Caco-2 (cell line): ENCODE measurements at regions not wholly inside any gene's neighbourhood (a gene's known extent, or its start where the extent isn't known, plus 50 kb on each side); places are given as distances from the start of the nearest gene placed in this dataset.

Experiments
- BruUV-seq: library from RNA; stranded (reverse); fragments of 400-500 nt; replicated peaks from 2 replicates; lab custom pipeline; 2021; lab: Mats Ljungman, UMichigan
- CTCF ChIA-PET: fragments of 300-600 bp; sonication (Branson Sonifier 250); formaldehyde crosslinking; loops from one replicate; lab custom pipeline; 2022; ENCODE audit warnings: antibody characterized with exemption; lab: Charles Lee
- POLR2A ChIA-PET: fragments of 300-600 bp; sonication (Branson Sonifier 250); formaldehyde crosslinking; loops from one replicate; lab custom pipeline; 2022; ENCODE audit warnings: antibody characterized with exemption; lab: Charles Lee
- DNase-seq, 2 experiments: peaks; one replicate each; pipeline versions ENCODE4 v3.0.0 to v3.0.0-alpha.2; 2020 to 2022
- H3K27me3 ChIP-seq: replicated peaks from 2 replicates; pipeline ENCODE4 v1.6.0; 2011; ENCODE audit warnings: low read length; ENCODE audit not compliant: control insufficient read depth, insufficient read depth
- H3K36me3 ChIP-seq: 2 replicates; pipeline ENCODE4 v1.5.1; 2011; ENCODE audit warnings: low read length; ENCODE audit not compliant: control insufficient read depth, insufficient read depth
- H3K4me1 ChIP-seq: fragments of 250-450 bp; sonication (Bioruptor Pico); 2 replicates; pipeline ENCODE4 v1.5.1; 2020; ENCODE audit warnings: mild to moderate bottlenecking
- H3K4me3 ChIP-seq: 2 replicates; pipeline ENCODE4 v1.5.1; 2011; ENCODE audit warnings: low read depth, mild to moderate bottlenecking, control low read depth, low read length
- H3K9me3 ChIP-seq: fragments of 250-450 bp; sonication (Bioruptor Pico); 2 replicates; pipeline ENCODE4 v1.5.1; 2020; ENCODE audit warnings: mild to moderate bottlenecking, moderate library complexity
- H3K27ac Mint-ChIP-seq: one replicate; pipeline ENCODE4 v1.8.0; 2022; ENCODE audit warnings: mixed read lengths; ENCODE audit not compliant: unreplicated experiment
- H3K27me3 Mint-ChIP-seq: one replicate; pipeline ENCODE4 v1.8.0; 2022; ENCODE audit warnings: mixed read lengths; ENCODE audit not compliant: insufficient read depth, unreplicated experiment
- H3K36me3 Mint-ChIP-seq: one replicate; pipeline ENCODE4 v1.8.0; 2022; ENCODE audit warnings: mild to moderate bottlenecking, mixed read lengths; ENCODE audit not compliant: insufficient read depth, unreplicated experiment
- H3K4me1 Mint-ChIP-seq: one replicate; pipeline ENCODE4 v1.8.0; 2022; ENCODE audit warnings: low read depth, mixed read lengths; ENCODE audit not compliant: unreplicated experiment
- H3K4me3 Mint-ChIP-seq: one replicate; pipeline ENCODE4 v1.8.0; 2022; ENCODE audit warnings: mild to moderate bottlenecking, moderate library complexity, mixed read lengths; ENCODE audit not compliant: unreplicated experiment
- H3K9me3 Mint-ChIP-seq: one replicate; pipeline ENCODE4 v1.8.0; 2022; ENCODE audit warnings: mixed read lengths; ENCODE audit not compliant: unreplicated experiment
- intact Hi-C: fragments of 100-400 bp; cut with micrococcal nuclease; formaldehyde crosslinking; loops from one replicate; pipeline ENCODE4 v1.10.0; 2022; ENCODE audit not compliant: unreplicated experiment
- TF ChIP-seq, protein P1 (sequence below), 2 experiments: fragments of 200-600 bp in 1 of 2; IDR thresholded peaks; 1 replicate in 1 of 2; 2 replicates in 1 of 2; pipeline versions ENCODE4 v1.5.1 to v1.8.0; 2011 to 2022; ENCODE audit warnings: antibody characterized with exemption in 1 of 2, control low read depth in 1 of 2, inconsistent platforms in 1 of 2, low read depth in 1 of 2, low read length in 1 of 2, mild to moderate bottlenecking in 1 of 2, moderate library complexity in 1 of 2; ENCODE audit not compliant: insufficient read depth in 1 of 2, severe bottlenecking in 1 of 2, unreplicated experiment in 1 of 2

DNA sequence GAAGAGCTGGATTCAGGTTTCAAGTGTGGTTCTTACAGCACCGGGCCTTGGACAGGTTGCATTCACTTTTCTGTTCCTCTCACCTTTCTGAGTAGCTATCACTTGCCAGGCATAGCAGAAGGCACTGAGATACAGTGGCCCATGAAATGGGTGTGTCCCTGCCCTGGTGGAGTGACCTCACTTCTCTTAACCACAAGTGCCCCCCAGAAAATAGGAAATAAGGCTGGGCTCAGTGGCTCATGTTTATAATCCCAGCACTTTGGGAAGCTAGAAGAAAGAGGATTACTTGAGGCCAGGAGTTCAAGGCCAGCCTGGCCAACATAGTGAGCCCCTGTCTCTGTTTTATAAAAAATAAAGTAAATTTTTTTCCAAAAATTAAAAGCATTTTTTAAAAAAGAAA is 101.7 kb upstream of the KIT start:
- H3K4me1 ChIP-seq: no peaks in the 10 kb centered on the region
- no peak overlapping the region for H3K4me3 ChIP-seq
- H3K36me3 ChIP-seq: no peaks in the 10 kb centered on the region
- no peaks in the 10 kb centered on the region for H3K9me3 ChIP-seq
- DNase-seq: no peak
- no peaks in the 10 kb centered on the region for H3K27me3 ChIP-seq
- Mint-ChIP-seq H3K4me3 (no peak overlapping the region), H3K9me3 (no peaks in the 10 kb centered on the region), H3K36me3 (no peaks in the 10 kb centered on the region), H3K27me3 (no peaks in the 10 kb centered on the region), H3K27ac (no peak overlapping the region), H3K4me1 (no peaks in the 10 kb centered on the region)
- CTCF ChIA-PET: no interaction called here
- POLR2A ChIA-PET: no interaction called here
- no TSS peak for BruUV-seq
- TF ChIP-seq, protein P1, sequence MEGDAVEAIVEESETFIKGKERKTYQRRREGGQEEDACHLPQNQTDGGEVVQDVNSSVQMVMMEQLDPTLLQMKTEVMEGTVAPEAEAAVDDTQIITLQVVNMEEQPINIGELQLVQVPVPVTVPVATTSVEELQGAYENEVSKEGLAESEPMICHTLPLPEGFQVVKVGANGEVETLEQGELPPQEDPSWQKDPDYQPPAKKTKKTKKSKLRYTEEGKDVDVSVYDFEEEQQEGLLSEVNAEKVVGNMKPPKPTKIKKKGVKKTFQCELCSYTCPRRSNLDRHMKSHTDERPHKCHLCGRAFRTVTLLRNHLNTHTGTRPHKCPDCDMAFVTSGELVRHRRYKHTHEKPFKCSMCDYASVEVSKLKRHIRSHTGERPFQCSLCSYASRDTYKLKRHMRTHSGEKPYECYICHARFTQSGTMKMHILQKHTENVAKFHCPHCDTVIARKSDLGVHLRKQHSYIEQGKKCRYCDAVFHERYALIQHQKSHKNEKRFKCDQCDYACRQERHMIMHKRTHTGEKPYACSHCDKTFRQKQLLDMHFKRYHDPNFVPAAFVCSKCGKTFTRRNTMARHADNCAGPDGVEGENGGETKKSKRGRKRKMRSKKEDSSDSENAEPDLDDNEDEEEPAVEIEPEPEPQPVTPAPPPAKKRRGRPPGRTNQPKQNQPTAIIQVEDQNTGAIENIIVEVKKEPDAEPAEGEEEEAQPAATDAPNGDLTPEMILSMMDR (IDR thresholded peaks at IDR 0.05; ENCODE audit: insufficient read depth in 1 of 2, low read depth in 1 of 2, low read length in 1 of 2, severe bottlenecking in 1 of 2, unreplicated experiment in 1 of 2): no peak
- intact Hi-C loops: no loop called here

DNA sequence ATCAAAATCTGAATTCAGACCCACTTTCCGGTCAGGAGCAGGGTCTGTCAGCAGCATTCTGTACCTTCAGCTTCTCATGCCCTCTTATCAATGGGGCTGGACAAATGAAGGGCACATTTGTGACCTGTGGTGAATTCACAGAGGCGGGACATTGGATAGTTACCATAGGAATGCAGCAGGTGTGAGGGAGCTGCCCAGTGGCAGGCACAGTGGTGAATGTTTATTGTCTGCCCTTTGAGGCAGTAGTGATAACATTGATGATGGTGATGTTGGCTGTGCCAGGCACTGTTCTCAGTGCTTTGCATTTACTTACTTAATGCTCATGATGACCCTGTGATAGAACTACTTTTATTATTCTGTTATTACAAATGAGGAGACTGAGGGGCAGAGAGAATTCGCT is 101.2 kb upstream of the KIT start:
- no peak overlapping the region for H3K27ac Mint-ChIP-seq
- Histone ChIP-seq H3K27me3 (no peaks in the 10 kb centered on the region), H3K36me3 (no peaks in the 10 kb centered on the region), H3K4me3 (no peak overlapping the region), H3K4me1 (no peaks in the 10 kb centered on the region), H3K9me3 (no peaks in the 10 kb centered on the region)
- ChIA-PET POLR2A (no interaction called here), CTCF (no interaction called here)
- no peaks in the 10 kb centered on the region for H3K9me3 Mint-ChIP-seq
- H3K4me3 Mint-ChIP-seq: no peak overlapping the region
- no peak for DNase-seq
- intact Hi-C loops: no loop called here
- no peaks in the 10 kb centered on the region for H3K27me3 Mint-ChIP-seq
- no peaks in the 10 kb centered on the region for H3K36me3 Mint-ChIP-seq
- TF ChIP-seq, protein P1 (IDR thresholded peaks at IDR 0.05; ENCODE audit: insufficient read depth in 1 of 2, low read depth in 1 of 2, low read length in 1 of 2, severe bottlenecking in 1 of 2, unreplicated experiment in 1 of 2): no peak
- no peaks in the 10 kb centered on the region for H3K4me1 Mint-ChIP-seq
- BruUV-seq: no TSS peak

DNA sequence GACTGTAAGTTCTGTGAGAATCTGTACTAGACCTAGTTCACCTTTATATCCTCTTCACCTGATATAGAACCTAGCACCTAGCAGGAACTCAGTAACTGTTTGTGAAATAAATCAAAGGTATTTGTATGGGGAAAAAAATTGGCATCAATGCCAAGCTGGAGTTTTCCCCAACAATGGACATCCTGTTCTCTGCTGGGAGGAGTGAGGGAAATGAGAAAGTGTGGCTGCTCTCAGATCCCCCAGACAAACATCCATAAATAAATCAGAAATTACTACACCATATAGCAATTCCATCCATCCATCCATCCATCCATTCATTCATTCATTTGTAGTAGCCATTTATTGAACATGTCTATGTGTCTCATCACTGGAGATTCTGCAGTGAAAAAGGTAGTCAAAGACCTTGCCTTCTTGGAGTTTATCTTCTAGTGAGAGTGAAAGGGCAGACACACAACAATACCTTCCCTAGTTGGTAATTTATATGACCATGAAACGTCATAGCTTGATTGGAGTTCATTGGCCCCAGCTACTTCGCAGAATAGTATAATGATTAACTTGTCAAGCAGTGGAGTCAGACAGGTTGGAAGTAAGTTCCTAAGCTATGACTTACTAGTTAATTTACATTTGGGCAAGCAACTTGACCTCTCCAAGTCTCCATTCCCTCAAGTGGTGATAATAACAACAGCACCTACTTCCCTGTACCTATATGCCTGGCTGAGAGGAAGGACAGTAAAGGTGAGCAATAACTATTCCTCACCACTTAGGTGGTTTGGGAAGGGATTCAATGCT is 98.7 kb upstream of the KIT start:
- no TSS peak for BruUV-seq
- CTCF ChIA-PET: no interaction called here

More for the DNA sequence above, 98.7 kb upstream of the KIT start:
- POLR2A ChIA-PET: no interaction called here
- Mint-ChIP-seq H3K27me3 (no peaks in the 10 kb centered on the region), H3K27ac (no peak overlapping the region), H3K9me3 (no peaks in the 10 kb centered on the region), H3K36me3 (no peaks in the 10 kb centered on the region), H3K4me3 (no peak overlapping the region), H3K4me1 (no peaks in the 10 kb centered on the region)
- H3K36me3 ChIP-seq: no peaks in the 10 kb centered on the region
- intact Hi-C loops: no loop called here
- H3K4me3 ChIP-seq: no peak overlapping the region
- no peaks in the 10 kb centered on the region for H3K9me3 ChIP-seq
- no peaks in the 10 kb centered on the region for H3K27me3 ChIP-seq
- TF ChIP-seq, protein P1 (IDR thresholded peaks at IDR 0.05; ENCODE audit: insufficient read depth in 1 of 2, low read depth in 1 of 2, low read length in 1 of 2, severe bottlenecking in 1 of 2, unreplicated experiment in 1 of 2): no peak
- DNase-seq: no peak
- H3K4me1 ChIP-seq: no peaks in the 10 kb centered on the region
